ENCODE measurements at regions not wholly inside any gene's neighbourhood (a gene's known extent, or its start where the extent isn't known, plus 50 kb on each side); places are given as distances from the start of the nearest gene placed in this dataset.

GRCh38 chr12:45575823-45576475, 153.6 kb upstream of the ARID2 start:
- H3K4me3 ChIP-seq (ENCODE audit: low read depth, low read length), result no peak overlapping the region
- DNase-seq (ENCODE audit: low read depth), result no peak
- no peak for TF ChIP-seq CTCF (conservative IDR thresholded peaks at IDR 0.05; ENCODE audit: low read depth, low read length)

GRCh38 chr12:45577844-45578399, 151.6 kb upstream of the ARID2 start:
- H3K4me3 ChIP-seq (ENCODE audit: low read depth, low read length), result no peak overlapping the region
- TF ChIP-seq CTCF (conservative IDR thresholded peaks at IDR 0.05; ENCODE audit: low read depth, low read length), result no peak
- no peak for DNase-seq (ENCODE audit: low read depth)

GRCh38 chr12:45580356-45580969, 149.0 kb upstream of the ARID2 start:
- no peak for DNase-seq (ENCODE audit: low read depth)
- TF ChIP-seq CTCF (conservative IDR thresholded peaks at IDR 0.05; ENCODE audit: low read depth, low read length), result no peak
- no peak overlapping the region for H3K4me3 ChIP-seq (ENCODE audit: low read depth, low read length)

- no peak overlapping the region for H3K4me3 ChIP-seq (ENCODE audit: low read depth, low read length)
- DNase-seq (ENCODE audit: low read depth), result no peak
- no peak for TF ChIP-seq CTCF (conservative IDR thresholded peaks at IDR 0.05; ENCODE audit: low read depth, low read length)
These were observed 148.4 kb upstream of the ARID2 start for GRCh38 chr12:45581112-45581511.

- DNase-seq (ENCODE audit: low read depth), result no peak
- no peak overlapping the region for H3K4me3 ChIP-seq (ENCODE audit: low read depth, low read length)
- TF ChIP-seq CTCF (conservative IDR thresholded peaks at IDR 0.05; ENCODE audit: low read depth, low read length), result no peak
These were observed 147.0 kb upstream of the ARID2 start for GRCh38 chr12:45582536-45582935.

GRCh38 chr12:45582986-45583659, 146.4 kb upstream of the ARID2 start:
- no peak for DNase-seq (ENCODE audit: low read depth)
- H3K4me3 ChIP-seq (ENCODE audit: low read depth, low read length), result no peak overlapping the region
- no peak for TF ChIP-seq CTCF (conservative IDR thresholded peaks at IDR 0.05; ENCODE audit: low read depth, low read length)
